Esophagus squamous epithelium (tissue), 4 donors: ENCODE measurements at regions not wholly inside any gene's neighbourhood (a gene's known extent, or its start where the extent isn't known, plus 50 kb on each side); places are given as distances from the start of the nearest gene placed in this dataset.

Experiments
- CTCF ChIP-seq, 6 experiments: fragments of 450-650 bp in 4 of 6; fragments of 200-600 bp in 2 of 6; sonication (generic) in 2 of 6; IDR thresholded peaks; one replicate each; pipeline ENCODE4 v1.5.1; 2016 to 2019; ENCODE audit warnings: antibody characterized with exemption in 6 of 6, mild to moderate bottlenecking in 4 of 6, moderate library complexity in 4 of 6
- POLR2A ChIP-seq, 4 donors: fragments of 450-650 bp; IDR thresholded peaks; one replicate each; pipeline ENCODE4 v1.6.1; 2017; ENCODE audit warnings: antibody characterized with exemption in 4 of 4, mild to moderate bottlenecking in 4 of 4, moderate library complexity in 3 of 4

DNA sequence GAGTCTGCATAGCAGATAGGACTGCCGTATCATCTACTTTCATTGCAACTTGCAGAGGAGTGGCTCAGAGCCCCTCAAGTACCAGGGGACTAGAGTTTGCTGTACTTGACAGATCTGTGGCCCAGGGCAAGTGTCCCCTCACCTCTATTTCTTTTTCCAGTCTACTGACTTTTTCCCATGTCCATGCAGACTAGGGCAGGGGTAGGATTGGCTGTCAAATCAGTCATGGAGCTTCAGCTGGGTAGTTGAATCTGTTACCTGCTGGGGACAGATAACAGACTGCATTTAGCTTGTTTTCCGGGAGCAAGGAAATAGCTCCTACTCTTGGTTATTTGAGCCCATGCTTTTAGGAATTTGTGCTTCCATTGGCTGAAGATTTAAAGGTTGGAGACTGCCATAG, 121.0 kb upstream of the CDK13 start:
- no peak for TF ChIP-seq CTCF (IDR thresholded peaks at IDR 0.05)
- no peak for TF ChIP-seq POLR2A (IDR thresholded peaks at IDR 0.05)
